ENCODE measurements at regions not wholly inside any gene's neighbourhood (a gene's known extent, or its start where the extent isn't known, plus 50 kb on each side); places are given as distances from the start of the nearest gene placed in this dataset.

GRCh38 chr5:74424162-74424868 is 216.2 kb downstream of the ENC1 start:
- H3K4me1 Mint-ChIP-seq: peaks cover 22% of the 10 kb centered on the region
- TF ChIP-seq, protein P1, sequence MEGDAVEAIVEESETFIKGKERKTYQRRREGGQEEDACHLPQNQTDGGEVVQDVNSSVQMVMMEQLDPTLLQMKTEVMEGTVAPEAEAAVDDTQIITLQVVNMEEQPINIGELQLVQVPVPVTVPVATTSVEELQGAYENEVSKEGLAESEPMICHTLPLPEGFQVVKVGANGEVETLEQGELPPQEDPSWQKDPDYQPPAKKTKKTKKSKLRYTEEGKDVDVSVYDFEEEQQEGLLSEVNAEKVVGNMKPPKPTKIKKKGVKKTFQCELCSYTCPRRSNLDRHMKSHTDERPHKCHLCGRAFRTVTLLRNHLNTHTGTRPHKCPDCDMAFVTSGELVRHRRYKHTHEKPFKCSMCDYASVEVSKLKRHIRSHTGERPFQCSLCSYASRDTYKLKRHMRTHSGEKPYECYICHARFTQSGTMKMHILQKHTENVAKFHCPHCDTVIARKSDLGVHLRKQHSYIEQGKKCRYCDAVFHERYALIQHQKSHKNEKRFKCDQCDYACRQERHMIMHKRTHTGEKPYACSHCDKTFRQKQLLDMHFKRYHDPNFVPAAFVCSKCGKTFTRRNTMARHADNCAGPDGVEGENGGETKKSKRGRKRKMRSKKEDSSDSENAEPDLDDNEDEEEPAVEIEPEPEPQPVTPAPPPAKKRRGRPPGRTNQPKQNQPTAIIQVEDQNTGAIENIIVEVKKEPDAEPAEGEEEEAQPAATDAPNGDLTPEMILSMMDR (IDR thresholded peaks at IDR 0.05): no peak
- peaks cover 14% of the 10 kb centered on the region for H3K27me3 Mint-ChIP-seq (ENCODE audit: low read depth, poor library complexity)
- H3K36me3 Mint-ChIP-seq (ENCODE audit: low read depth): peaks cover 3% of the 10 kb centered on the region
- peaks cover 10% of the 10 kb centered on the region for H3K9me3 Mint-ChIP-seq
- no peak for DNase-seq
- H3K4me3 Mint-ChIP-seq: no peak overlapping the region
- no peak overlapping the region for H3K27ac Mint-ChIP-seq

DNA sequence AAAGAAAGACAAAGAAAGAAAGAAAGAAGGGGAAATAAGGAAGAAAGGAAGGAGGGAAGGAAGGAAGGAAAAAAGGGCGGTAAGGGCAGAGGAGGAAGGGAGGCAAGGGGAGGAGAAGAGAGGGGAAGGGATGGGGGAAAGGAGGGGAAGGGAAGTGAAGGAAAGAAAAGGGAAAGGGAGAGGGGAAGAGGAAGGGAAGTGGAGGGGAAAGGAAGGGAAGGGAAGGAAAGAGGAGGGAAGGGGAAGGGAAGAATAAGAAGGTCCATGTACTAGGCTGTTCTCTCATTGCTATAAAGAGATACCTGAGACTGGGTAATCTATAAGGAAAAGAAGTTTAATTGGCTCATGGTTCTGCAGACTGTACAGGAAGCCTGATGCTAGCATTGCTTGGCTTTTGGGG is 217.1 kb downstream of the ENC1 start:
- TF ChIP-seq, protein P1 (IDR thresholded peaks at IDR 0.05): no peak
- no peak overlapping the region for H3K4me3 Mint-ChIP-seq
- peaks cover 18% of the 10 kb centered on the region for H3K27me3 Mint-ChIP-seq (ENCODE audit: low read depth, poor library complexity)
- H3K9me3 Mint-ChIP-seq: peaks cover 4% of the 10 kb centered on the region
- H3K27ac Mint-ChIP-seq: no peak overlapping the region
- H3K36me3 Mint-ChIP-seq (ENCODE audit: low read depth): peaks cover 3% of the 10 kb centered on the region
- H3K4me1 Mint-ChIP-seq: peaks cover 27% of the 10 kb centered on the region
- DNase-seq: no peak

DNA sequence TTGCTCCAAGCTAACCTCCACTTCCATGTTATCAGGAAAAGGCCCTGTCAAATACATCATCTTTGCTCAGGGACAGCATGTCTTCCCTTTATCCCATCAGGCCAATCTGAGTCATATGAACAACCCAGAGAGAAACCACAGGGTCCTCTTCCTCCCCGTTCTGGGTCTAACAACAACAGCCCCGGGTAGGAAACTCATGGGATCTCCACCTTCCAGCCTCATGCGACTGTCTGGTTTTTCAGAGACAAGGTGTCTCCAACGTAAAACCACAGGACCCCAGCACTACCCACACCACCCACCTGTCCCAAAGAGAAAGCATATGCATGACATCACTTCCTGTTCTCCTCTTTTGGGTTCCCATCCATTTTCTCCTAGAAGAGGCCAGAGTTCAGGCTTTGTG is 217.9 kb downstream of the ENC1 start:
- Mint-ChIP-seq H3K36me3 (ENCODE audit: low read depth) (no peaks in the 10 kb centered on the region), H3K27ac (no peak overlapping the region), H3K4me1 (peaks cover 27% of the 10 kb centered on the region), H3K27me3 (ENCODE audit: low read depth, poor library complexity) (peaks cover 18% of the 10 kb centered on the region), H3K4me3 (no peak overlapping the region), H3K9me3 (no peaks in the 10 kb centered on the region)
- DNase-seq: no peak
- TF ChIP-seq, protein P1 (IDR thresholded peaks at IDR 0.05): no peak

DNA sequence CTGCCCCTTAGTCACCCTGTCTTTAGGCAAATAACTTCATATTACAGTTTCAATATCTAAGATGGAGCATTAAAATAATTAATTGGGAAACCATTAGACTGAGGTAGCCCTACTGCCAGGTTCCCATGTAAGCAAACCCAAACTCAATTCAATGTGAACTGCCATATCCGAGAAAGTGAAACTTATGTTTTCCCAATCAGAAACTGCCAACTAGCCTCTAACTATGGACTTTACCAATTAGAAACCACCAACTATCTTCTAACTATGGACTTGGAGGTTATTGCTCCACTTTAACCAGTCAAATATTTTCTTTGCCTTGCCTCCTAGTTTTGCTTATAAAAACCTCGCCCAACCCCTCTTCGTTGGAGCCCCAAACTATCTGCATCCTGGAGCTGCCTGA is 218.5 kb downstream of the ENC1 start:
- TF ChIP-seq, protein P1 (IDR thresholded peaks at IDR 0.05): no peak
- Mint-ChIP-seq H3K4me3 (no peak overlapping the region), H3K4me1 (peaks cover 27% of the 10 kb centered on the region), H3K36me3 (ENCODE audit: low read depth) (no peaks in the 10 kb centered on the region), H3K9me3 (no peaks in the 10 kb centered on the region), H3K27me3 (ENCODE audit: low read depth, poor library complexity) (peaks cover 18% of the 10 kb centered on the region), H3K27ac (no peak overlapping the region)
- no peak for DNase-seq

DNA sequence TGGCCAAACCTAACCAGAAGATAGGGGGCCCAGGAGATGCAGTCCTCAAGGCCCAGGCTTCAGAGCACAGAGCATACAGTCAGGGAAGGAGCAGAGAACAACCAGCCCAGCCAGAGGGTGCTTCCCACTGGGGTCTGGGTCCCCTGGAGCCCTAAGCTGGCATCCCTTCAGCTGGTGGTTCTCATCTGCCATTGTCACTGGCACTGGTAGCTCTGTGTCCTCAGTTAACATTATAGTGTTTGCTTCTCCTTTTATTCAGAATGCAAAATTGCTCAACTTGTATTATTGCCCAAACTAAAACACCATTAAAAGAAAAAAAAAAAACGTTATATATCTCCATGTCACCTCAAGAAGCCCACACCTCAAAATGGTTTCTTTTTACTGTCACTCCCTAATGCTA is 219.2 kb downstream of the ENC1 start:
- no peak for DNase-seq
- no peaks in the 10 kb centered on the region for H3K36me3 Mint-ChIP-seq (ENCODE audit: low read depth)
- TF ChIP-seq, protein P1 (IDR thresholded peaks at IDR 0.05): no peak
- no peaks in the 10 kb centered on the region for H3K9me3 Mint-ChIP-seq
- H3K4me1 Mint-ChIP-seq: peaks cover 31% of the 10 kb centered on the region
- H3K27ac Mint-ChIP-seq: no peak overlapping the region
- peaks cover 18% of the 10 kb centered on the region for H3K27me3 Mint-ChIP-seq (ENCODE audit: low read depth, poor library complexity)
- no peak overlapping the region for H3K4me3 Mint-ChIP-seq

DNA sequence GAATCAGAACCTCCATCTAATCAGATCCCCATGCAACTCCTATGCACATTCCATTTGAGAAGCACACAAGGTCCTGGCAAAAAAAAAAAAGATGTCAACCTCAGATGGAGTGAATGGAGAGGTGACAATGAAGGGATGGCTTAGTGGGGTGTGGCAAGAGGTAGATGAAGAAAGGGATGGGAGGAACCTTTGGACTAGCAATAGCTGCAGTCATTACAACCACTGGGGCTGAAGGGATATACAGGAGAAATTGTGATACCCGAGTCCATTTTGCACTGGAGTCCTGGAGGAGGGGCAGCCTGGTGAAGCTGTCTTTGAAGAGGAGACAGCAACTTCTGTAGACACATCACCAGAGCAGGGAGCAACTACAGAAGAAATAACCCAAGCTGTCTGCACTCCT is 219.6 kb downstream of the ENC1 start:
- H3K36me3 Mint-ChIP-seq (ENCODE audit: low read depth): no peaks in the 10 kb centered on the region
- no peak overlapping the region for H3K27ac Mint-ChIP-seq
- H3K4me3 Mint-ChIP-seq: no peak overlapping the region
- no peak for DNase-seq
- TF ChIP-seq, protein P1 (IDR thresholded peaks at IDR 0.05): no peak
- peaks cover 35% of the 10 kb centered on the region for H3K4me1 Mint-ChIP-seq
- peaks cover 18% of the 10 kb centered on the region for H3K27me3 Mint-ChIP-seq (ENCODE audit: low read depth, poor library complexity)
- no peaks in the 10 kb centered on the region for H3K9me3 Mint-ChIP-seq
